HUES6 (cell line): ENCODE measurements at regions not wholly inside any gene's neighbourhood (a gene's known extent, or its start where the extent isn't known, plus 50 kb on each side); places are given as distances from the start of the nearest gene placed in this dataset.
A peak's percentile ranks its signal among the peaks of the same experiment; 100 is the strongest.

ENCODE experiments used
- H3K27ac ChIP-seq: 2 replicates; pipeline ENCODE4 v1.7.0; 2013; ENCODE audit warnings: low read depth, mild to moderate bottlenecking, low read length, inconsistent platforms
- H3K27me3 ChIP-seq: 2 replicates; pipeline ENCODE4 v1.6.1; 2013; ENCODE audit warnings: low read length; ENCODE audit not compliant: control insufficient read depth, insufficient read depth
- H3K36me3 ChIP-seq: 2 replicates; pipeline ENCODE4 v1.6.1; 2013; ENCODE audit warnings: low read length; ENCODE audit not compliant: control insufficient read depth, insufficient read depth
- H3K4me1 ChIP-seq: 2 replicates; pipeline ENCODE4 v1.6.1; 2013; ENCODE audit warnings: low read length; ENCODE audit not compliant: control insufficient read depth, insufficient read depth
- H3K4me3 ChIP-seq: 2 replicates; pipeline ENCODE4 v1.5.1; 2013; ENCODE audit warnings: low read depth, low read length
- H3K9ac ChIP-seq: one replicate; pipeline ENCODE4 v1.6.1; 2013; ENCODE audit warnings: mild to moderate bottlenecking, low read length
- H3K9me3 ChIP-seq: 2 replicates; pipeline ENCODE4 v1.6.1; 2013; ENCODE audit warnings: low read depth, low read length; ENCODE audit not compliant: control insufficient read depth, insufficient read depth

DNA sequence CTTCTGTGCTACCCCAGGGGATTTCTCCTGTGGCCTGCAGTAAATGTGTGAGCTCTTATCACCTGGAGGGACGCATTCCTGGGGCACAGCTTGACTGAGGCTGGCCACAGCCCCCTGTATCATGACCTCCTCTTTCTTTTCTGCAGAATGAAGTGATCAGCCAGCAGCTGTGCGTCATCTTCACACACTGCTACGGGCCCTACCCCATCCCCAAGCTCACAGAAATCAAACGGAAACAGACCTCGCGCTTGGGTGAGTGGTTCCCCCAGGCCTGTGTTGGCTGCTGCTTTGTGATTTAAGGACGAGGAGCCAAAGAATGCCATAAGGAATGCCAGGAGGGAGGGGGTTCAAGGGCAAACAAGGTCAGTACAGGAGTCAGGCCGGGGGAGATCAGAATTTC, 50.5 kb upstream of the PWP1 start:
- no peaks in the 10 kb centered on the region for H3K36me3 ChIP-seq
- H3K27me3 ChIP-seq, result no peaks in the 10 kb centered on the region
- peaks cover 8% of the 10 kb centered on the region; the same call in 1 of the 2 replicates for H3K9me3 ChIP-seq
- peak overlapping the region; percentile 58 for H3K9ac ChIP-seq
- H3K4me3 ChIP-seq, result 0 out of 2 replicates have a peak overlapping the region, but pooled peaks have one; percentile 4
- peaks cover 24% of the 10 kb centered on the region for H3K4me1 ChIP-seq
- H3K27ac ChIP-seq, result peak overlapping the region; percentile 83
